CD14-positive monocyte (primary cell): ENCODE measurements at regions not wholly inside any gene's neighbourhood (a gene's known extent, or its start where the extent isn't known, plus 50 kb on each side); places are given as distances from the start of the nearest gene placed in this dataset.

ENCODE experiments used
- DNase-seq, 3 donors: peaks; one replicate each; pipeline ENCODE4 v3.0.0-alpha.2; 2011 to 2022
- H2AFZ ChIP-seq: 2 replicates; pipeline ENCODE4 v1.6.0; 2012; ENCODE audit warnings: mild to moderate bottlenecking, low read depth, low read length, inconsistent platforms; ENCODE audit not compliant: insufficient read depth, poor library complexity, severe bottlenecking
- H3K27ac ChIP-seq, 2 donors: 1 replicate in 1 of 2; 2 replicates in 1 of 2; pipeline ENCODE4 v1.5.1; 2012 to 2013; ENCODE audit warnings: low read length in 2 of 2, control low read depth in 1 of 2, inconsistent platforms in 1 of 2, low read depth in 1 of 2, mild to moderate bottlenecking in 1 of 2
- H3K27me3 ChIP-seq, 2 donors: one replicate each; pipeline versions ENCODE4 v1.6.0 to v1.6.1; 2011 to 2013; ENCODE audit warnings: low read length in 2 of 2; ENCODE audit not compliant: control insufficient read depth in 2 of 2, insufficient read depth in 2 of 2
- H3K36me3 ChIP-seq, 2 donors: replicated peaks in 1 of 2; 1 replicate in 1 of 2; 2 replicates in 1 of 2; pipeline versions ENCODE4 v1.5.1 to v1.6.1; 2012 to 2013; ENCODE audit warnings: low read length in 2 of 2, control low read depth in 1 of 2, inconsistent platforms in 1 of 2, mild to moderate bottlenecking in 1 of 2; ENCODE audit not compliant: insufficient read depth in 2 of 2, control insufficient read depth in 1 of 2
- H3K4me1 ChIP-seq, 2 donors: 1 replicate in 1 of 2; 2 replicates in 1 of 2; pipeline versions ENCODE4 v1.5.1 to v1.6.1; 2012 to 2013; ENCODE audit warnings: low read length in 2 of 2, control low read depth in 1 of 2, inconsistent platforms in 1 of 2, mild to moderate bottlenecking in 1 of 2, moderate library complexity in 1 of 2; ENCODE audit not compliant: insufficient read depth in 2 of 2, control insufficient read depth in 1 of 2
- H3K4me2 ChIP-seq: replicated peaks from 2 replicates; pipeline ENCODE3; 2012; ENCODE audit warnings: low read length, moderate library complexity, mild to moderate bottlenecking; ENCODE audit not compliant: poor library complexity, severe bottlenecking; ENCODE audit errors: extremely low read depth
- H3K4me3 ChIP-seq, 3 experiments: fragments of 200-600 bp in 1 of 3; sonication (generic) in 1 of 3; replicated peaks in 1 of 3; 1 replicate in 2 of 3; 2 replicates in 1 of 3; pipeline ENCODE4 v1.5.1; 2011 to 2013; ENCODE audit warnings: low read length in 3 of 3, mild to moderate bottlenecking in 3 of 3, control low read depth in 2 of 3, low read depth in 2 of 3, inconsistent platforms in 1 of 3, moderate library complexity in 1 of 3
- H3K79me2 ChIP-seq: 2 replicates; pipeline ENCODE4 v1.6.0; 2012; ENCODE audit warnings: mild to moderate bottlenecking, control low read depth, inconsistent platforms, low read length, moderate library complexity; ENCODE audit not compliant: insufficient read depth
- H3K9ac ChIP-seq: 2 replicates; pipeline ENCODE4 v1.6.0; 2017; ENCODE audit warnings: low read length, mild to moderate bottlenecking; ENCODE audit not compliant: insufficient read depth, poor library complexity, severe bottlenecking
- H3K9me3 ChIP-seq, 2 donors: replicated peaks in 1 of 2; 1 replicate in 1 of 2; 2 replicates in 1 of 2; pipeline versions ENCODE4 v1.5.1 to v1.6.1; 2012 to 2013; ENCODE audit warnings: low read length in 2 of 2, control low read depth in 1 of 2; ENCODE audit not compliant: control insufficient read depth in 1 of 2, insufficient read depth in 1 of 2
- H4K20me1 ChIP-seq: 2 replicates; pipeline ENCODE4 v1.6.0; 2012; ENCODE audit warnings: mild to moderate bottlenecking, low read length, control low read depth, moderate library complexity; ENCODE audit not compliant: insufficient read depth
- H3K27ac Mint-ChIP-seq, 7 donors: one replicate each; pipeline ENCODE4 v1.8.0; 2020; ENCODE audit warnings: mild to moderate bottlenecking in 7 of 7, mixed read lengths in 7 of 7, moderate library complexity in 6 of 7, inconsistent platforms in 2 of 7
- H3K27me3 Mint-ChIP-seq, 3 donors: one replicate each; pipeline ENCODE4 v1.8.0; 2021 to 2022; ENCODE audit warnings: low read depth in 3 of 3, mild to moderate bottlenecking in 3 of 3, mixed read lengths in 3 of 3, moderate library complexity in 3 of 3, inconsistent platforms in 1 of 3
- H3K36me3 Mint-ChIP-seq, 2 donors: one replicate each; pipeline ENCODE4 v1.8.0; 2020; ENCODE audit warnings: mixed read lengths in 2 of 2, inconsistent platforms in 1 of 2, mild to moderate bottlenecking in 1 of 2
- H3K4me1 Mint-ChIP-seq: one replicate; pipeline ENCODE4 v1.8.0; 2020; ENCODE audit warnings: mild to moderate bottlenecking, mixed read lengths
- H3K4me3 Mint-ChIP-seq, 2 donors: one replicate each; pipeline ENCODE4 v1.8.0; 2020; ENCODE audit warnings: mild to moderate bottlenecking in 2 of 2, mixed read lengths in 2 of 2, moderate library complexity in 1 of 2
- H3K9me3 Mint-ChIP-seq, 7 donors: one replicate each; pipeline ENCODE4 v1.8.0; 2020 to 2022; ENCODE audit warnings: mixed read lengths in 7 of 7, mild to moderate bottlenecking in 6 of 7, moderate library complexity in 6 of 7, inconsistent platforms in 2 of 7
- CTCF ChIP-seq: fragments of 200-600 bp; IDR thresholded peaks from one replicate; pipeline ENCODE4 v1.8.0; 2022; ENCODE audit warnings: antibody characterized with exemption, mild to moderate bottlenecking
- WGBS: methylation state at CpG from one replicate; pipeline ENCODE4 v1.1.5; 2013; ENCODE audit warnings: missing lambda C conversion rate; ENCODE audit not compliant: insufficient coverage; 5-methylcytosine and 5-hydroxymethylcytosine counted together
- intact Hi-C, 2 donors: fragments of 100-400 bp; cut with micrococcal nuclease; formaldehyde crosslinking; loops; one replicate each; pipeline versions ENCODE4 v1.15.0 to v1.15.1; 2023

GRCh38 chr10:129136951-129137350 is 330.1 kb upstream of the MGMT start:
- Histone ChIP-seq H3K79me2 (no peaks in the 10 kb centered on the region), H3K27me3 (no peaks in the 10 kb centered on the region), H2AFZ (no peak overlapping the region), H4K20me1 (no peaks in the 10 kb centered on the region), H3K4me2 (no peak overlapping the region), H3K4me3 (no peak overlapping the region), H3K9me3 (no peaks in the 10 kb centered on the region), H3K9ac (no peak overlapping the region), H3K4me1 (peaks cover 12 to 16% of the 10 kb centered on the region in 2 donors), H3K27ac (no peak overlapping the region), H3K36me3 (no peaks in the 10 kb centered on the region)
- H3K27me3 Mint-ChIP-seq, result peaks cover 0 to 7% (median 1%) of the 10 kb centered on the region in 3 donors
- H3K27ac Mint-ChIP-seq, result no peak overlapping the region
- WGBS, result over 99% methylated on average over 12 of the region's 19 CpGs
- H3K9me3 Mint-ChIP-seq, result peaks cover 0 to 2% (median 0%) of the 10 kb centered on the region in 7 donors
- no peak overlapping the region for H3K4me3 Mint-ChIP-seq
- no peak for DNase-seq
- intact Hi-C loops, result no loop called here
- no peaks in the 10 kb centered on the region for H3K36me3 Mint-ChIP-seq
- H3K4me1 Mint-ChIP-seq, result peaks cover 20% of the 10 kb centered on the region
- TF ChIP-seq CTCF, result no peak

GRCh38 chr10:129140921-129141885 is 325.8 kb upstream of the MGMT start:
- Mint-ChIP-seq H3K4me1 (peaks cover 30% of the 10 kb centered on the region), H3K27me3 (peaks cover 0 to 6% (median 0%) of the 10 kb centered on the region in 3 donors), H3K9me3 (peaks cover 0 to 2% (median 0%) of the 10 kb centered on the region in 7 donors), H3K36me3 (no peaks in the 10 kb centered on the region), H3K27ac (no peak overlapping the region), H3K4me3 (peak overlapping the region; percentile 48 to 81)
- WGBS, result 0% methylated on average over 3 of the region's 18 CpGs
- Histone ChIP-seq H3K27me3 (no peaks in the 10 kb centered on the region), H3K79me2 (no peaks in the 10 kb centered on the region), H3K4me1 (peaks cover 19 to 22% of the 10 kb centered on the region in 2 donors), H3K9me3 (no peaks in the 10 kb centered on the region), H3K9ac (no peak overlapping the region), H3K4me3 (peak overlapping the region in 2 of 3 experiments; percentile 7 to 48), H2AFZ (peak overlapping the region; percentile 68), H4K20me1 (no peaks in the 10 kb centered on the region), H3K4me2 (peak overlapping the region; percentile 68), H3K27ac (no peak overlapping the region), H3K36me3 (no peaks in the 10 kb centered on the region)
- intact Hi-C loops, result no loop called here
- no peak for TF ChIP-seq CTCF
- peak; percentile 19 to 44 (median 34) for DNase-seq
